NT2/D1 (cell line): ENCODE measurements at regions not wholly inside any gene's neighbourhood (a gene's known extent, or its start where the extent isn't known, plus 50 kb on each side); places are given as distances from the start of the nearest gene placed in this dataset.

Experiments used
- SUZ12 ChIP-seq: IDR thresholded peaks from 2 replicates; pipeline ENCODE4 v1.6.1; 2011; ENCODE audit not compliant: insufficient read length, insufficient read depth; ENCODE audit errors: extremely low read depth
- YY1 ChIP-seq: IDR thresholded peaks from 2 replicates; pipeline ENCODE4 v1.6.1; 2011; ENCODE audit not compliant: insufficient read length, insufficient read depth
- ZNF274 ChIP-seq: IDR thresholded peaks from 2 replicates; pipeline ENCODE4 v1.6.1; 2011; ENCODE audit warnings: mild to moderate bottlenecking, low read depth, low read length

DNA sequence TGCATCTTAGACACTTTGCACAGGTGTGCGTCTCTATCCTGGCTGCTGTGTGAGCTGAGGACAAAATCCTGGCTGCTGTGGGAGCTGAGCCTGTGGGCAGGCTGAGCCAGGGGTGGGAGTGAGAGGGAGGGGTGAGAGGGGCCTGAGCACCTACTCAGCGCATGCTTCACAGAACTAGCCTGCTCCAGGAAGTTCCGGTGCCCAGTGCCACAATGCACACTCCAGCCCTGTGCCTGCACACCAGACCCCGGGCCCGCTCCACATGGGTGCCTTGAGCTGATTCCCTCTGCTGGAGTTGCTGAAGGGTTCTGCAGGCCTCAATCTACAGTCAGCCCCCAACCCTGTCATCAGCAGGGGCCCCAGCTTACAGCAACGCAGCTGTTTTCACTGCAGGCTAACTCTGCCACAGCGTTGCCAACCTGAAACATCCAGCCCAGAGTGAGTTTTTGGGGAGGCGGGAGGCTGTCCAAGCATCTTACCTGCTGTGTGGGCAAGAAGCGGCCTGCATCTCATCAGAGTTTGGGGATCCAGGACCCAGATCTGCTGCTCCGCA, 1377.9 kb downstream of the TBC1D22A start:
- TF ChIP-seq SUZ12, result no peak
- TF ChIP-seq ZNF274, result no peak
- no peak for TF ChIP-seq YY1
